Stimulated activated CD4-positive, alpha-beta T cell treated with anti-CD3 and anti-CD28 coated beads, TNF-alpha, amount 100 ng/mL, for 24 hours (primary cell): ENCODE measurements at regions not wholly inside any gene's neighbourhood (a gene's known extent, or its start where the extent isn't known, plus 50 kb on each side); places are given as distances from the start of the nearest gene placed in this dataset.

ENCODE experiments used
- DNase-seq, 3 experiments: peaks; one replicate each; pipeline ENCODE4 v3.0.0-alpha.2; 2020; ENCODE audit warnings: low read depth in 3 of 3

GRCh38 chr3:103785017-103785416 lies 1350.2 kb downstream of the ZPLD1 start:
- DNase-seq: no peak

- DNase-seq: no peak
Measured at GRCh38 chr3:103785537-103785936, 1350.7 kb downstream of the ZPLD1 start.

GRCh38 chr3:103786296-103786695 lies 1351.5 kb downstream of the ZPLD1 start:
- DNase-seq: no peak

GRCh38 chr3:103787164-103787871 lies 1352.5 kb downstream of the ZPLD1 start:
- no peak for DNase-seq

- no peak for DNase-seq
Measured at GRCh38 chr3:103787879-103788278, 1353.1 kb downstream of the ZPLD1 start.

- DNase-seq: no peak
Measured at GRCh38 chr3:103791786-103792515, 1357.1 kb downstream of the ZPLD1 start.

- DNase-seq: no peak
Measured at GRCh38 chr3:103794656-103795055, 1359.8 kb downstream of the ZPLD1 start.

- no peak for DNase-seq
Measured at GRCh38 chr3:103796068-103796467, 1361.3 kb downstream of the ZPLD1 start.

- no peak for DNase-seq
Measured at GRCh38 chr3:103803787-103804186, 1369.0 kb downstream of the ZPLD1 start.

GRCh38 chr3:103810167-103810566 lies 1375.4 kb downstream of the ZPLD1 start:
- no peak for DNase-seq

GRCh38 chr3:103813955-103814354 lies 1379.1 kb downstream of the ZPLD1 start:
- no peak for DNase-seq

- no peak for DNase-seq
Measured at GRCh38 chr3:103818398-103818797, 1383.6 kb downstream of the ZPLD1 start.

GRCh38 chr3:103818800-103819199 lies 1384.0 kb downstream of the ZPLD1 start:
- no peak for DNase-seq

GRCh38 chr3:103825586-103825985 lies 1390.8 kb downstream of the ZPLD1 start:
- no peak for DNase-seq

- no peak for DNase-seq
Measured at GRCh38 chr3:103829723-103830326, 1395.0 kb downstream of the ZPLD1 start.

GRCh38 chr3:103847081-103848062 lies 1412.6 kb downstream of the ZPLD1 start:
- no peak for DNase-seq

- DNase-seq: no peak
Measured at GRCh38 chr3:103851793-103852192, 1417.0 kb downstream of the ZPLD1 start.

GRCh38 chr3:103862415-103862814 lies 1427.6 kb downstream of the ZPLD1 start:
- no peak for DNase-seq

GRCh38 chr3:103863381-103863780 lies 1428.6 kb downstream of the ZPLD1 start:
- no peak for DNase-seq

- no peak for DNase-seq
Measured at GRCh38 chr3:103866113-103866512, 1431.3 kb downstream of the ZPLD1 start.

GRCh38 chr3:103873021-103873420 lies 1438.2 kb downstream of the ZPLD1 start:
- no peak for DNase-seq
